Esophagus muscularis mucosa (tissue), 4 donors: ENCODE measurements at regions not wholly inside any gene's neighbourhood (a gene's known extent, or its start where the extent isn't known, plus 50 kb on each side); places are given as distances from the start of the nearest gene placed in this dataset.
"Not testable (repeated sequence)": the region's sequence is repeated elsewhere in the genome, so short reads cannot be mapped to it uniquely, and the experiment has no call there.

Source experiments
- CTCF ChIP-seq, 3 experiments: fragments of 200-600 bp in 2 of 3; fragments of 450-650 bp in 1 of 3; sonication (generic) in 2 of 3; IDR thresholded peaks; one replicate each; pipeline ENCODE4 v1.5.1; 2017 to 2019; ENCODE audit warnings: antibody characterized with exemption in 3 of 3, mild to moderate bottlenecking in 2 of 3, moderate library complexity in 1 of 3
- EP300 ChIP-seq: sonication (generic); formaldehyde crosslinking; IDR thresholded peaks from one replicate; pipeline ENCODE4 v1.6.1; 2017; ENCODE audit warnings: antibody characterized with exemption
- POLR2A ChIP-seq: fragments of 450-650 bp; IDR thresholded peaks from one replicate; pipeline ENCODE4 v1.6.1; 2017; ENCODE audit warnings: antibody characterized with exemption, moderate library complexity, mild to moderate bottlenecking, low read depth

- not testable (repeated sequence) for TF ChIP-seq CTCF (IDR thresholded peaks at IDR 0.05); POLR2A; EP300
Measured at GRCh38 chr16:9016005-9016404, 52.3 kb upstream of the USP7 start.
